B cell (primary cell): ENCODE measurements at regions not wholly inside any gene's neighbourhood (a gene's known extent, or its start where the extent isn't known, plus 50 kb on each side); places are given as distances from the start of the nearest gene placed in this dataset.

ENCODE experiments used
- ATAC-seq: fragments of 200-7000 bp; cut with Tn5 transposase; one replicate; pipeline ENCODE4 v1.10.0; 2021; ENCODE audit warnings: low read depth, mild to moderate bottlenecking, moderate number of reproducible peaks, moderate library complexity
- CTCF ChIA-PET: fragments of 350-600 bp; sonication (Branson Sonifier 250); formaldehyde crosslinking; loops from one replicate; lab custom pipeline; 2021; ENCODE audit warnings: antibody characterized with exemption, inconsistent platforms; lab: Charles Lee
- POLR2A ChIA-PET: fragments of 350-600 bp; sonication (Branson Sonifier 250); formaldehyde crosslinking; loops from one replicate; lab custom pipeline; 2021; ENCODE audit warnings: antibody characterized with exemption; lab: Charles Lee
- DNase-seq: peaks from one replicate; pipeline ENCODE4 v3.0.0; 2013
- H2AFZ ChIP-seq: 2 replicates; pipeline ENCODE4 v1.6.1; 2012; ENCODE audit warnings: mild to moderate bottlenecking, low read depth, low read length; ENCODE audit not compliant: insufficient read depth, poor library complexity, severe bottlenecking
- H3K27ac ChIP-seq, 2 donors: 1 replicate in 1 of 2; 2 replicates in 1 of 2; pipeline ENCODE4 v1.5.1; 2012 to 2013; ENCODE audit warnings: low read length in 2 of 2, mild to moderate bottlenecking in 2 of 2, moderate library complexity in 1 of 2
- H3K27me3 ChIP-seq, 4 experiments: fragments of 200-600 bp in 1 of 4; sonication (generic) in 1 of 4; replicated peaks in 1 of 4; 1 replicate in 2 of 4; 2 replicates in 2 of 4; pipeline versions ENCODE4 v1.6.1 to v1.7.0; 2013 to 2016; ENCODE audit warnings: low read length in 3 of 4, mild to moderate bottlenecking in 2 of 4, mixed read lengths in 1 of 4, moderate library complexity in 1 of 4; ENCODE audit not compliant: insufficient read depth in 4 of 4, control insufficient read depth in 3 of 4; ENCODE audit errors: control extremely low read depth in 1 of 4
- H3K36me3 ChIP-seq, 2 experiments: replicated peaks in 1 of 2; 1 replicate in 1 of 2; 2 replicates in 1 of 2; pipeline versions ENCODE4 v1.6.1 to v1.7.1; 2013; ENCODE audit warnings: low read length in 1 of 2; ENCODE audit not compliant: insufficient read depth in 2 of 2, control insufficient read depth in 1 of 2; ENCODE audit errors: control extremely low read depth in 1 of 2, extremely low read depth in 1 of 2
- H3K4me1 ChIP-seq, 2 donors: fragments of 200-600 bp in 1 of 2; sonication (generic) in 1 of 2; 1 replicate in 1 of 2; 2 replicates in 1 of 2; pipeline versions ENCODE4 v1.5.1 to v1.6.1; 2013 to 2017; ENCODE audit warnings: low read length in 2 of 2; ENCODE audit not compliant: control insufficient read depth in 2 of 2, insufficient read depth in 2 of 2
- H3K4me2 ChIP-seq: replicated peaks from 2 replicates; pipeline ENCODE3; 2012; ENCODE audit warnings: mild to moderate bottlenecking, low read depth, low read length; ENCODE audit not compliant: poor library complexity, severe bottlenecking
- H3K4me3 ChIP-seq, 5 experiments: fragments of 200-600 bp in 1 of 5; sonication (generic) in 1 of 5; 1 replicate in 3 of 5; 2 replicates in 2 of 5; pipeline versions ENCODE4 v1.5.1 to v1.7.0; 2011 to 2016; ENCODE audit warnings: low read length in 4 of 5, mild to moderate bottlenecking in 4 of 5, low read depth in 2 of 5, control low read depth in 1 of 5, moderate library complexity in 1 of 5; ENCODE audit not compliant: insufficient read depth in 1 of 5; ENCODE audit errors: control extremely low read depth in 1 of 5, extremely low read depth in 1 of 5
- H3K79me2 ChIP-seq: fragments of 200-600 bp; sonication (generic); one replicate; pipeline ENCODE4 v1.6.0; 2016; ENCODE audit warnings: low read length; ENCODE audit not compliant: control insufficient read depth, insufficient read depth
- H3K9ac ChIP-seq: fragments of 200-600 bp; sonication (generic); 2 replicates; pipeline ENCODE4 v1.6.1; 2017; ENCODE audit warnings: mild to moderate bottlenecking, low read length, moderate library complexity
- H3K9me3 ChIP-seq, 3 donors: one replicate each; pipeline versions ENCODE4 v1.6.1 to v1.7.1; 2013; ENCODE audit warnings: low read length in 2 of 3; ENCODE audit not compliant: control insufficient read depth in 2 of 3, insufficient read depth in 1 of 3; ENCODE audit errors: control extremely low read depth in 1 of 3
- H4K20me1 ChIP-seq: 2 replicates; pipeline ENCODE4 v1.6.0; 2012; ENCODE audit warnings: mild to moderate bottlenecking, low read length; ENCODE audit not compliant: insufficient read depth, control insufficient read depth, poor library complexity, severe bottlenecking
- H3K27ac Mint-ChIP-seq: one replicate; pipeline ENCODE4 v1.8.0; 2021; ENCODE audit warnings: mixed read lengths
- H3K27me3 Mint-ChIP-seq: one replicate; pipeline ENCODE4 v1.8.0; 2021; ENCODE audit warnings: mixed read lengths
- H3K4me1 Mint-ChIP-seq: one replicate; pipeline ENCODE4 v1.8.0; 2021; ENCODE audit warnings: mixed read lengths
- H3K4me3 Mint-ChIP-seq: one replicate; pipeline ENCODE4 v1.8.0; 2021; ENCODE audit warnings: mixed read lengths
- H3K9me3 Mint-ChIP-seq: one replicate; pipeline ENCODE4 v1.8.0; 2022; ENCODE audit warnings: mixed read lengths; ENCODE audit not compliant: insufficient read depth
- CTCF ChIP-seq: fragments of 200-600 bp; IDR thresholded peaks from one replicate; pipeline ENCODE4 v1.8.0; 2022; ENCODE audit warnings: antibody characterized with exemption, mild to moderate bottlenecking
- EZH2 ChIP-seq: IDR thresholded peaks from 2 replicates; pipeline ENCODE4 v1.6.1; 2012; ENCODE audit warnings: borderline replicate concordance, low read depth, mild to moderate bottlenecking, moderate library complexity, low read length; ENCODE audit not compliant: insufficient read depth, poor library complexity, severe bottlenecking
- WGBS: methylation state at CpG from one replicate; pipeline ENCODE4 v1.1.5; 2013; ENCODE audit warnings: missing lambda C conversion rate; ENCODE audit not compliant: insufficient coverage; 5-methylcytosine and 5-hydroxymethylcytosine counted together
- intact Hi-C: fragments of 100-400 bp; cut with micrococcal nuclease; formaldehyde crosslinking; loops from one replicate; pipeline ENCODE4 v1.10.0; 2022

DNA sequence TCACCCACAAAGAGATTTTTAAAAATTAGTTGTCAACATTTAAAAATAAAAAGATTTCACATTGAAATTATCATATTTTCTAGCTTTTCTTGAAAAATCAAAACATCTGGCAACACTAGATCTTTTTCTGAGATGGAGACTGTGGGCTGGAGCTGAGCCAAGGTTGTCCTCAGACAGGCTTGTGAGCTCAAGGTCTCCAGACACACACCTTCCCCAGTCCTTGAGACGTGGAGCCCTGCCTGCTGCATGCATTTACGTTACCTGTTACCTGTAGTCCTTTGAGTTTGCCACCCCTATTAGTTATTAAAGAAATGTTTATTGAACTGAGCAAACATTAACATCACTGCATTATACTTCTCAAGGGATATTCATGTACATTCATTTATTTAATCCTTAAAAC lies 87.5 kb upstream of the TLE1 start:
- ATAC-seq = no peak
- no peaks in the 10 kb centered on the region for H3K27me3 ChIP-seq
- TF ChIP-seq EZH2 (no peak), CTCF (no peak)
- H3K4me1 Mint-ChIP-seq = no peaks in the 10 kb centered on the region
- H3K27ac ChIP-seq = no peak overlapping the region
- no peak overlapping the region for H3K4me3 ChIP-seq
- no peaks in the 10 kb centered on the region for H3K9me3 ChIP-seq
- H3K27me3 Mint-ChIP-seq = no peaks in the 10 kb centered on the region
- intact Hi-C loops = no loop called here
- WGBS = no CpG with 5 or more reads among the region's 2 CpGs
- no peak for DNase-seq
- POLR2A ChIA-PET = no interaction called here
- H3K4me3 Mint-ChIP-seq = no peak overlapping the region
- no peak overlapping the region for H3K9ac ChIP-seq
- H3K36me3 ChIP-seq = no peaks in the 10 kb centered on the region
- no peaks in the 10 kb centered on the region for H4K20me1 ChIP-seq
- H2AFZ ChIP-seq = no peak overlapping the region
- CTCF ChIA-PET = no interaction called here
- H3K9me3 Mint-ChIP-seq = no peaks in the 10 kb centered on the region
- H3K27ac Mint-ChIP-seq = no peak overlapping the region
- no peaks in the 10 kb centered on the region for H3K79me2 ChIP-seq
- H3K4me2 ChIP-seq = no peak overlapping the region
- H3K4me1 ChIP-seq = no peaks in the 10 kb centered on the region

DNA sequence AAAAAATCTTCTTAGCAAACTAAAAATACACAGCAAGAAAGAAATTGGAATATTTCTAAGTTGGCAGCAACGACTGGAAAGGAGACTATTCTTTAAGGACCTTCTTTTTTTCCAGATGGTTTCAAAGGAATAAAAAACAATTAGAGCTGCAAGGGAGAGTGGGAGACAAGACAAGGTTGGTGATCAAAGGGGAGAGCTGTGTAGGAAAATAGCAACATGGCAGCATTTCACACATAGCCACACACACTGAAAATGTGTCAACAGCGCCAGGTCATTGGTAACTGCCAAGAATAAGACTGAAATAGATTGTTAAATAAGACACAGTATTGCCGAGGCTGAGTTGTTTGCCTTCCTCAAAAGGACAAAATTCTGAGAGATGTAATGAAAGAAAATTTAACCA lies 88.1 kb upstream of the TLE1 start:
- DNase-seq (no peak), ATAC-seq (no peak)
- no peaks in the 10 kb centered on the region for H3K27me3 Mint-ChIP-seq
- no peak overlapping the region for H3K4me3 Mint-ChIP-seq
- Histone ChIP-seq H4K20me1 (no peaks in the 10 kb centered on the region), H2AFZ (no peak overlapping the region), H3K27ac (no peak overlapping the region), H3K79me2 (no peaks in the 10 kb centered on the region), H3K4me3 (no peak overlapping the region), H3K4me2 (no peak overlapping the region), H3K9ac (no peak overlapping the region), H3K4me1 (no peaks in the 10 kb centered on the region), H3K27me3 (no peaks in the 10 kb centered on the region), H3K36me3 (no peaks in the 10 kb centered on the region), H3K9me3 (no peaks in the 10 kb centered on the region)
- no peak overlapping the region for H3K27ac Mint-ChIP-seq
- no peaks in the 10 kb centered on the region for H3K4me1 Mint-ChIP-seq
- ChIA-PET POLR2A (no interaction called here), CTCF (no interaction called here)
- intact Hi-C loops = no loop called here
- no CpG with 5 or more reads among the region's 3 CpGs for WGBS
- H3K9me3 Mint-ChIP-seq = no peaks in the 10 kb centered on the region
- TF ChIP-seq CTCF (no peak), EZH2 (no peak)
